GM19043 (cell line): ENCODE measurements at regions not wholly inside any gene's neighbourhood (a gene's known extent, or its start where the extent isn't known, plus 50 kb on each side); places are given as distances from the start of the nearest gene placed in this dataset.

Experiments
- ATAC-seq: cut with Tn5 transposase; IDR thresholded peaks from one replicate; pipeline ENCODE4 v1.9.1; 2021; ENCODE audit warnings: low read depth; ENCODE audit not compliant: unreplicated experiment

DNA sequence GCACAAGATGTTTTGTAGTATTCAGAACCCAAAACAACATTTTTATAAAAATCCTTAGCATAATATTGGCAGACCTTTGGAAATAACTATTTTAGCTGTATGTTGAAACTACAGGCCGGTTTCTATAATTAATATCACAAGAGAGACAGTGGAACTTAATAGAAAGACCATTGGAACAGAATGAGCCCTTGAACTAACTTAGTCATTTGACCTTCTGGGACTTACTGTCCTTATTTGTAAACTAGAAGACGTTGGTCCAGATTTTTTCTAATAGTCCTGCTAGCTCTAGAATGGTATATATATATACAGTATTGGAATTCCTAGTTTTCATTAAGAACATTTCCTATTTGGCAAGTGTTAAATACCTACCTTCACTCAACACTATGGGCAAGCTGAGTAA, 69.5 kb upstream of the ALDH1A1 start:
- no peak for ATAC-seq

GRCh38 chr9:73020877-73021276, 68.0 kb upstream of the ALDH1A1 start:
- ATAC-seq: no peak

- ATAC-seq: no peak
These were observed 61.2 kb upstream of the ALDH1A1 start for GRCh38 chr9:73014011-73014410.

DNA sequence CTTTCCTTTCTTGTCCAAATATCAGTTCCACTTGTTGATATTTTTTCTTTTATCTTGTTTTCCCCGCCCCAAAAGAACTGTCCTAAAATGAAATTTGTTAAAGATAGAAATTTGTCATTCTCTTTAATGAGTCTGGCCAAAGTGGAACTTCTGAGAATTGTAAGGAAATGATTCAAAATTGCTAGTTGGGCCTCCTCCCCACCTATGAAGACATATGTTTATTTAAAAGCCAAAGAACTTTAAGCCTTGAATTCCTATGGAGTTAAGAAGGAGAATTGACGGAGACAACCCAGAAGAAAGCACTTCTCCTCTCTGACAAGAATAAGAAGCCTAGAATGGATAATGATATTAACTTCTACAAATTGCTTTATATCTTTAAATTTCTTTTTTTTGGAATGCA, 59.1 kb upstream of the ALDH1A1 start:
- ATAC-seq: no peak

DNA sequence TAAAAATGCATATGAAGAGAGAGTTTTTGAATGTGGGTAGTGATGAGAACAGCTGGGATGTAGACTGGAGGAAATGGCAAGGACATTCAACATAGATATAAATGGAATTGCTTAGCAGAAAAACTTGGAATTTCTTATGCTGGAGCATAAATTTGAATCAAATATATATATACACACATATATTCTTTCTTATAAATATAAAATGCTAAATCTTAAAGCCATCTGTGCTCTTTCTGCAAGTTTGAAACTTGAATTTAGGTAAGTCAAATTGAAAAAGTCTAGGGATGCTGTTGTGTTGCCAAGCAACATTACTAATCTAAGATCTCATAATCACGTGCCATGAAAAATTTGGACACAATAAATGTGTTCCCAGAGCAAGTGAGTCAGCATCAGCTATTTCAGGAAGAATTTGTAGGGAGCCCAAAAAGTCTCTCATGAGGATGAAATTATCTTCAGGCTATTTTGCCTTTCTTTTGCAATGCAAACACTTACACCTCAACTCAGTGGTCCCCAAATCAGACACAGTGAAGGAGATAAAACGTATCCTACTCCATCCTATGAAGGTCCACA, 58.4 kb upstream of the ALDH1A1 start:
- ATAC-seq: no peak

GRCh38 chr9:73009649-73010288, 56.9 kb upstream of the ALDH1A1 start:
- no peak for ATAC-seq

- ATAC-seq: no peak
These were observed 55.3 kb upstream of the ALDH1A1 start for GRCh38 chr9:73007966-73008672.

DNA sequence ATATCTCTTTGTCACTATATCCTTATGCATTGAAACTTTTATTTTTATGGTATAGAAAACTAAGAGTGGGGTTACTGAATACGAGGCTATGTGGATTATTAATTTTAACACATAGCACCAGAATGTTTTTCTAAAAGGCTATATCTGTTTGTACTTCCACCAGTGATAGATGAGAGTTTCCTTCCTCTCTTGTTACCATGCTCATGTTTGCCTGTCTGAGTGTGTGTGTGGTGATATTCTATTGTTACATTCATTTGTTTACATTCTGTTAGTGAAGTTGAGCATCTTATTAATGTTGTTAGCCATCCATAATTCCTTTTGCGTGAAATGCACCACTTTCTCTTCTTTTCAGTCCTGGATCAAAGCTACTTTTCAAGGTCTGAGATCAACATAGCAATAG, 54.1 kb upstream of the ALDH1A1 start:
- ATAC-seq: no peak
